ENCODE measurements at regions not wholly inside any gene's neighbourhood (a gene's known extent, or its start where the extent isn't known, plus 50 kb on each side); places are given as distances from the start of the nearest gene placed in this dataset.
A peak's percentile ranks its signal among the peaks of the same experiment; 100 is the strongest.
"Not testable (repeated sequence)": the region's sequence is repeated elsewhere in the genome, so short reads cannot be mapped to it uniquely, and the experiment has no call there.

DNA sequence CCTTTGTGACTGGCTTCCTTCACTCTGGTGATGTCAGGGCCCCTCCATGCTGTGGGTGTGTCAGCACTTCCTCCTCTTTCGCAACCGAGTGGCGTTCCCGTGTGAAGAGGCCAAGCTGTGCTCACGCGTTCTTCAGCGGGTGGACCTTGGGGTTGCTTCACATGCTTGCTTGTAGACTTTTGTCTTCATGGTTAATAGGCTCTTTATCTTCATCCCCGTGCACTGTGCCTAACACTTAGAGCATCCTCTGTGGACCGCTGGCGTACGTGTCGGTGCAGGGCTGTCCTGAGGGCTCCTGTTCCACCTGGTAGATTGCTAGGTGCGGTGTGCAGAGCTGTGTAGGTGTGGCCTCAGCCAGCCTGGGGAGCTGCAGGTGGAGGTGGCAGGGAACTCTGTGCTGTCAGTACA lies 182.3 kb downstream of the OR4M2 start:
- peak; percentile 47 for DNase-seq (ENCODE audit: low spot score)

DNA sequence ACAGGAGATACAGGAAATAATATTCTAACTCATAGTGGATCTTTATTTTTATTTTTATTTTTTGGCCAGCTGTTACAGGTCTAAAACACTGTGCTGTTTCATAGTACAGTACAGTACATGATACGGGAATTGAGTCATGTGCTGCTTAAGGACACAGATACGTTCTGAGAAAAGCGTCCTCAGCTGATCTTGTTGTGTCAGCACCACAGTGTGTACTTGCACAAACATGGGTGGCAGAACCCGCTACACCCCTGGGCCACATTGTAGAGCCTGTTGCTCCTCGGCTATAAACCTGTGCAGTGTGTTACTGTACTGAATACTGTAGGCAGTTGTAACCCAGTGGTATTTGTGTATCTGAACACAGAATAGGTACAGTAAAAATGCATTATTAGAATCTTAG lies 183.4 kb downstream of the OR4M2 start:
- no peak for DNase-seq (ENCODE audit: low spot score)

DNA sequence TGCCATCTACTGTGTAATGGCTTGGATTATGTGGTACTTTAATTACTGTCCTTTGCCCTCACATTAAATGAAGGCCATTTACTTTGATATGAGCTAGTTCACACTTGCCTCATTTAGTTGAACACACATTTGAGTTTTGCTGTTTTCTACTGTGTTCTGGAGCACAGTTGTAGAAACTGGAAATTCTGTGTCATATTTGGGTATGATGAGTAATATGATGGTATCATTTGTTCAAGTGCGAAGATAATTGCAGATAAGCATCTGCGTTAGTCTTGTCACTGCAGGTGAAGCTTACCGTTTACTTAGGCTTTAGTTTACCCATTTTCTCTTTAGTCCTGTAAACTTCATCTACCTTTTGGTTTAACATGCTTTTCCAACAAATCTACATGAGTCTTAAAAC lies 183.9 kb downstream of the OR4M2 start:
- DNase-seq (ENCODE audit: low spot score): not testable (repeated sequence)

DNA sequence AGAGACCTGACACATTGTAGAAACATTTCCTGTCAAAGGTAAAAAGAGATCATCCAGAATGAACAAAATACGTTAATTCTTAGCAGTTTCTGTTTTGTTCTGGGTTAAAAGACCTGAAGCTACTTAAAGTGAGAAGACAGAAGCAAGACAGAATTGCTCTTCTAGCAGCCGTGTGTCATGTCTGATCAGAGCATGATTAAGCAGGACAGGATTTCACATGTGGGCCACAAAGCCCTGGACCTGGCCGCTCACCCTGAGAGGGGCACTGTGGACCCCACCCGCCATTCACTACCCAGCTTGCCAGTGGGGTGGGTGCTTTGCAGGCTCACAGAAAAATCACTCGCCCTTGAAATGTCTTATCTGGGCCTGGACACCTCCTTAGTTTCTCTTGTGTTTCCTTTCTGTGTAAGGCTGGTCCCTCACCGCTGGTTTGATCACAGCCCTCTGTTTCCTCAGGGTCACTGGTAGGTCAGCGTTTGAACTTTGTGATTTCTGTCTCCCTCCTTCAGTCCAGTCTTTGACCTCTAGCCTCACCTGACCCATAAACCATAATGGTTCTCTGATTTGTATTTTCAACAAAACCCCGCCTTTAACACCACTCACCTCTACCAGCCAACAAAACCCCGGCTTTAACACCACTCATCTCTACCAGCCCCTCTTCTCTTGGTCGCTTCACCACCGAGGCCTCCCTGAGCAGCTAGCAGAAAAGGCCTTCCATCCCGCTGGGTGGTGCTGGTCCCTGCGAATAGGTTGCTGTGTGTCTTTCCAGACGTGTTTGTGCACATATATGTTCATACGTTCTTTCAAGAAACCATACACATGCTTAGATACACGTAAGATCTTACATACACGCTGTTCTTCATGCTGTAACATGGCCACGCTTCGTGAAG lies 185.0 kb downstream of the OR4M2 start:
- no peak for DNase-seq (ENCODE audit: low spot score)

DNA sequence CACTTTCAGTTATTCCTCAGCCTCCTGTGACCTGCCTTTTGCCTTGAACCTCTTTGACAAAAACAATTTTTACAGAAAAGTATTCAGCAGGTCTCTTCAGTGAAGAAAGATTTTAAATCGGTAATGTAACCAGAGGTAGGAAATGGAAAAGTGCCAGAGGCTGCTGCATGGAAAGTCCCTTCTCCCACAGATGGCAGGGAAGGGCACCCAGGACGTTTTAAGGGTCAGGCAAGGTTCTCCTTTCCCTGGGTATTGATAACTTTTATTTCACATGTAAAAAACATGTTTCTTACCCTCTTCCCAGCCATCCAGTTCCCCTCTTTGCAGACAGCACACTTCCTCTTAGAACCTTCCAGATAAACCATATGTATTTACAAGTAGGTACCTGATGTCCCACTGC lies 185.6 kb downstream of the OR4M2 start:
- no peak for DNase-seq (ENCODE audit: low spot score)

DNA sequence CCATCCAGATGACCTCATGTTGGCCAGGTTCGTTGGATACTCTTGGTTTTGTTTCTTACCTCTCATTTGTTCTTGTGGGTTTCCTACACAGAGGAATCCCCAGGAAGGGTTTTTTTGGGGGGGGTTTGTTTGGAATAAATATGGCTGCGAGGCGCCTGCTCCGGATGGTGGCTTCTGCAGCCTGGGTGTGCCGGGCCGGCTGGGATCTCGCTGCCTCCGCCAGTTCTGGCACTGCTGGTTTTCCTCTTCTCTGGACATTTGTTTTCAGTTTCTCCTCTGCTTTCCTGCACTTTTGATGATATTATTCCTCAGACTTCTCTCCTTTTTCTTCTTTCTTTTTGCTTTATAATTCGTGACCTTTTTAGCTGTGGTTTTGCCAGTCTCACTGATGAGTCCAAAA lies 187.4 kb downstream of the OR4M2 start:
- DNase-seq (ENCODE audit: low spot score): no peak

DNA sequence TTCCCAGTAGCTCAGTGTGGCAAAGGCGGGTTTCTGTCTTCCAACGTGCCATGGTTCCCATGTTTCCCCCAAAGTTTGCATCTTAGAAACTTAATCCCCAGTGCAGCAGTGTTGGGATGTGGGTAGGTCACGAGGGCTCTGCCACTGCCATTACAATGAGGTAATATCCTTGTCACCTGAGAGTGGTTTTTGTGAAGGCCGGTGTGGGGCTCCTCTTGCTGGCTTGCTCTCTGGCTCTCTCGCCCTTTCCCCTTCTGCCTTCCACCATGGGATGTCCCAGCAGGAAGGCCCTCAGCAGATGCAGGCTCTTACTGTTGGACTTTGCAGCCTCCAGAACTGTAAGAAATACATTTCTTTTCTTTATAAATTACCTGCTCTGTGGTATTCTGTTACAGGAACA lies 187.9 kb downstream of the OR4M2 start:
- DNase-seq (ENCODE audit: low spot score): not testable (repeated sequence)

DNA sequence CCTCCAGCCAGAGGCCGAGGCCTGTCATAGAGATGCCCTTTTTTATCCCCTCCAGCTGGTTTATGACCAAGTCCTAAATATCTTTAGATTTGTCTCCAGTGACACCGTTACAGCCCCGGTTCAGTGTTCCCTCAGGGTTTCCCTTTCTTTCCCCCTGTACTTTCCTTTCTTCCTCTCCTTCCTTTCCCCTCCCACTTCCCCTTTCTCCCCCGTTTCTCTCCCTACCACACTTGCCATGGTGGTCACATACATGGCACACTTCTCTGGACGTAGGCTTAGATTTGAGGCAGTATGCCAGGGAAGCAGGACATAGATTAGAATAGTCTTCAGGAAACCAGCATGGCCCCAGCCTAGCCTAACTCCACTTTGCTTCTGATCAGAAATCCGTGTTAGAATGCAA lies 188.3 kb downstream of the OR4M2 start:
- not testable (repeated sequence) for DNase-seq (ENCODE audit: low spot score)

DNA sequence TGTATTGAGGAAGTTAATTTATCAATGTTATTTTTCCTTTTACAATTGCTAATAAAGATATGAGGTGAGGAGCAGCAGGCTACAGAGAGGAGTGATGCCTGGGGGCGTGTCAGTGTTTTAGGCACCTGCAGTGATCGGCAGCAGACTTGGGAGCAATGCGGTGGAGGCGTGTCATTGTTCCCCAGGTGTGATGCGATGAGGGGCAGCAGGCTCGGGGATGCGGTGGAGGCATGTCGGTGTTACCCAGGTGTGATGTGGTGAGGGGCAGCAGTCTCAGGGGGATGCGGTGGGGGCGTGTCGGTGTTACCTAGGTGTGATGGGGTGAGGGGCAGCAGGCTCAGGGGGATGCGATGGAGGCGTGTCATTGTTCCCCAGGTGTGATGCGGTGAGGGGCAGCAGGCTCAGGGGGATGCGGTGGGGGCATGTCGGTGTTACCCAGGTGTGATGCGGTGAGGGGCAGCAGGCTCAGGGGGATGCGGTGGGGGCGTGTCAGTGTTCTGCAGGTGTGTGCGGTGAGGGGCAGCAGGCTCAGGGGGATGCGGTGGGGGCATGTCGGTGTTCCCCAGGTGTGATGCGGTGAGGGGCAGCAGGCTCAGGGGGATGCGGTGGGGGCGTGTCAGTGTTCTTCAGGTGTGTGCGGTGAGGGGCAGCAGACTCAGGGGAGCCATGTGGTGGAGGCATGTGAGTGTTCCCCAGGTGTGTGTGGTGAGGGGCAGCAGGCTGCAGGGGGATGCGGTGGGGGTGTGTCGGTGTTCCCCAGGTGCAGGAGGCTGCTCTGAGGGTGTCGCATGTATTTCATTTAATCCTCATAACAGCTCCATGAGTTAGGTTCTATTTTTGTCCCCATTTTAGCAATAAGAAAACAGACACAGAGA lies 186.2 kb upstream of the GOLGA6L22 start:
- DNase-seq (ENCODE audit: low spot score): not testable (repeated sequence)

DNA sequence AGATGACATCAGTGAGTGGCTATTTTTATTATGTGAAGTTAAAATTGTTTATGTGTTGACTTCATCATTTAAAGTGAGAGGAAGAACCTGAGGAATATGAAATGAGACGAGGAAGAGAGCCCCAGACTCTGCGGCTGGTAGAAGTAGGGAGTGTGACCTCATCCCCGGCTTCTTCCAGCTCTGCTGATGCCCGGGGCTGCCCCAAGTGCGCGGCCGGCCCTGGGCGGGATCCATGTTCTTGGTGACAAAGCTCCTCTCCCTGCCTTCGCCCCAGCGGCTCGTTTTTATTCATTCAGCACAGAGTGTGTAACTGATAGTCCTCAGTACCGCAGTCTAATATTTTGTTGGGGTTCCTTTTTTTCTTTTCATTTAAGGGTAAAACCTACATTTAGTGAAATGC lies 185.5 kb upstream of the GOLGA6L22 start:
- DNase-seq (ENCODE audit: low spot score): not testable (repeated sequence)

DNA sequence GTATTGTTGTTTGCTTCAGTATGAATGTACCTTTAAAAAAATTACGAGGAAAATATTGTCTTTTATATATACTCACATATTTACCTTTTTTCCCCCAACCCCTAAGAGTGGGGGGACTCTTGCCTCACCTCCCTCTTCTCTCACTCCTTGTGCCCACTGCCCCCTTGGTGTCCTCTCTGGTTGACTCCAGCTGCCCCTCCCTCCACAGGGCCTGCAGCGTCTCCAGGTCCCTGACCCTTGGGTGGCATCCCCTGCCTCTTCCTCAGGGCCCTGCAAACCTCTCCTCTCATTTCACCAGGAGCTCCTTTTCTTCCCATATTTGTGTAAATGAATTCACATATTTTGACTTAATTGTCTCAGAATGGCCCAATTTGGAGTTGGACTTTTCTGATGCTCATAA lies 184.3 kb upstream of the GOLGA6L22 start:
- DNase-seq (ENCODE audit: low spot score): not testable (repeated sequence)

DNA sequence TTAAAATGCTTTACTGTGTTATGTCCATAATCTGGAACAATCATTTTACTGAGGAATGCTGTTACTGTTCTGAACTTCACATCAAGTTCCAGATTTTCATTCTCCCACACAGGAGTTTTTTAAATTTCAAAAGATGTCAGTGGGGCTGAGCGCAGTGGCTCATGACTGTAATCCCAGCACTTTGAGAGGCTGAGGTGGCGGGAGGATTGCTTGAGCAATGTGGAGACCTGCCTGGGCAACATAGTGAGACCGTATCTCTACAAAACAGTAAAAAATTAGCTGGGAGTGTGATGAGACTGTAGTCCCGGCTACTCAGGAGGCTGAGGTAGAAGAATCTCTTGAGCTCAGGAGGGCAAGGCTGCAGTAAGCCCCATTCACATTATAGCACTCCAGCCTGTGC lies 177.9 kb upstream of the GOLGA6L22 start:
- not testable (repeated sequence) for DNase-seq (ENCODE audit: low spot score)

DNA sequence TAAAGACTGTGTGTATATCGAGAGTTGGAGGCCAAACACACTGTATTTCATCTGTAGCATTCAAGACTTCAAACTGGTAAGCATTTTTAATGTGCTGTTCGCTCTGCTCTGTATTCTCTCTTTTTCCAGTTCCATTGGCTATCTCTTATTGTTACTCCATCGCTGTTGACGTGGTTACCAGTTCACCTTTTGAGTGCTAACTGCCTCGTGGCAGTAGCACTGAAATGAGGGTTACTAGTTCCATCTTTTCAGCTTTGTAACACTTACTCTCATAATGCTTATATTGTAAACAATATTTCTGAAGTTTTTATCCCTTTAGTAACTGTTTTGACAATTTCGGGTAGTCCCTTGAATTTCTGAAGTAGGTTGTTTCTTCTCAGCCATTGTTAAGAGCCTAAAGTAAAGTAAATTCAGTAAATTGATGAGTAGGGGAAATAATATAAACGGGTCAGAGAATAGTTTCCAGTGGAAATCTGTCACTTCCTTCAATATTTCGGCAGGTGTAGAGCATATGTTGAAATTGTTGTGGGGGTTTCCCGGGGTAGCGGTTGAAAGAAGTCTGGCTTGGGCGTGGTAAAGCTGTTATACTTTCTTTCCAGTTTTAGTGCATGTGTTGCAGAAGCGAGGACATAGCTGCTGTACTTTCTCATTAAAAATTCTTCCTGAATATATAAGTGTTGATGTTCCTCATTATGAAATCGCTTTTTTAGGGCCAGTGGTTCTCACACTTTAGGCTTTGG lies 175.7 kb upstream of the GOLGA6L22 start:
- DNase-seq (ENCODE audit: low spot score): not testable (repeated sequence)

DNA sequence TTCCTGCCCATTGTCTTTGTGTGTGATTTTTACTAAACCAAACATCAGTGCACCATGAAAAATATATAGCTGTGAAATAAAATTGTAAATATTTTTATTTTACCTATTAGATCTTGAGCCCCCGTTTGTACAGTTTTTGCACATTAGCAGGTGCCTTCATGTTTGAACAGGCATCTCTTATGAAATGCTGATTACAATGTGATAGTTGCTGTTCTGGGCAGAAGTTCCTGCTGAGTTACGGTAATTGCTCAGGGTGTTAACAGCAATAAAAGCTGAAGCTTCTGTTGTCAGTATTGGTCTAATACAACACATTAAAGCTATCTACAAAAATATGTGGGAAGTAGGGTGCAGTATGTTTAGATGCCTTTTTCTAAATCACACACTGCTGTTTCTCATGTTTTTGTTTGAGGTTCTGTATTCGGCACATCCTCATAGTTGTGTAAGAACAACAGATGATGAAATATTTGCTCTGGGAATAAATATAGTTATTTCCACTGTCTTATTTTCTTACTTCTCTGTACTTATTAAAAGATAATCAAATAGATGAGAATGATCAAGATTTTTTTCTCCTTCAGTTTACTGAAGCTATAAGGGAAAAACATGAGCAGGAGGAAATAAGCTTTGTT lies 173.8 kb upstream of the GOLGA6L22 start:
- DNase-seq (ENCODE audit: low spot score): not testable (repeated sequence)

DNA sequence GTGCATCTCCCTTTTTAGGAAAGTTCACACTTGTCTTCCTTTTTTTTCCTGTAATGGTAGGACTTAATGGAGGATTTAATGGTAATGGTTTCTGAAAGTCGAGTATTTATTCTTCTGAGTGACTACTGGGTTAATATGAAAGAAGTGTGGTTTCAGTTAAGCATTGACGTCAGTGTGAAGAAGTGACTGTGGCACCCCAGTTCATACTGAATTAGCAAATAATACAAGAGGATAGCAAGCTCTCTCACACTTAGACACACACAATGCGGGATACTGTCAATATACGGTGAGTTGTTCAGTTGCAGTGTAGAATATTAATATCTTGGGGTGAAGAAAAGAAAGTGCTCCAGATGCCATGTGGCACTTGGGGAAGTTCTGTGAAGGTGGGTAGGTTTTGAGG lies 167.6 kb upstream of the GOLGA6L22 start:
- not testable (repeated sequence) for DNase-seq (ENCODE audit: low spot score)

DNA sequence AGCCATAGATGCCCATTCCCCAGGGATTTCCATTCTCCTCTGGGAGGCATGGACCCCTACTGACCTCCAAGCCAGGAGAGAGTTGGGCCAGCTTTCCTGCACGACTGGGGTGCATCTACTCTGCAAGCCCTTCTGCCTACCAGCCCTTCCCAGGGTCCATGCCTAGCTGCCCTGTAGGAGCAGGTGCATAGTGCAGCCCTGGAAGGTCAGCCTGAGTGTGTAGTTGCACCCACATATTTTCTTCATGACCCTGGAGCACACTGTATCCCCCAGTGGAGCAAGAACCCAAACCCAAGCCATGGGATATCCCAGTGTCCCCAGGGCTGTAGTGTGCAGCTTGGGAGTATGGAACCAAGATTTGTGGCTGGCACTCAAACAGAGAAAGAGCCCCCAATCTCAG lies 155.6 kb upstream of the GOLGA6L22 start:
- not testable (repeated sequence) for DNase-seq (ENCODE audit: low spot score)
